ENCODE measurements at regions not wholly inside any gene's neighbourhood (a gene's known extent, or its start where the extent isn't known, plus 50 kb on each side); places are given as distances from the start of the nearest gene placed in this dataset.
"Not testable (repeated sequence)": the region's sequence is repeated elsewhere in the genome, so short reads cannot be mapped to it uniquely, and the experiment has no call there.

GRCh38 chr6:98014442-98015201, 731.6 kb upstream of the MMS22L start:
- no peak for DNase-seq (ENCODE audit: insufficient read length, low spot score)
- FAIRE-seq = no peak

DNA sequence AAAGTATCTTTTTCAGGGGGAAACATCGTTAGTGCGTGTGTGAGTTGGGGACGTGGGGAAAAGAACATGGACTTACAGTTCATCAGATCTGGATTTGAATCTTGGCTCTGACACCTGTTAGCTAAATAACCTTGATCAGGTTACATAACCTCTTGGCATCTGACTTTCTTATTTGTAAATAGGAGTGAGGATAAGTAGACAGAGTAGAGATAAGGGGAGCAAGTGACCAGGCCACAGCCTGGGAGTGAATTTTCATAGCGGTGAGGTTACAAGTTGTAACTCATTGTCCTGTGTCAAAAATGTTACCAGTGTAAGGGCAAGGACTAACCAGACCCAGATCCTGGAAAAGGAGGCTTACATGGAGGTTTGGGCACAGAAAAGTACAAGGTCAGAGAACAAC, 733.5 kb upstream of the MMS22L start:
- DNase-seq (ENCODE audit: insufficient read length, low spot score) (no peak), FAIRE-seq (no peak)

- DNase-seq (ENCODE audit: insufficient read length, low spot score) (no peak), FAIRE-seq (no peak)
Measured at GRCh38 chr6:98020222-98020621, 737.2 kb upstream of the MMS22L start.

GRCh38 chr6:98024359-98024758, 741.3 kb upstream of the MMS22L start:
- FAIRE-seq (no peak), DNase-seq (ENCODE audit: insufficient read length, low spot score) (no peak)

DNA sequence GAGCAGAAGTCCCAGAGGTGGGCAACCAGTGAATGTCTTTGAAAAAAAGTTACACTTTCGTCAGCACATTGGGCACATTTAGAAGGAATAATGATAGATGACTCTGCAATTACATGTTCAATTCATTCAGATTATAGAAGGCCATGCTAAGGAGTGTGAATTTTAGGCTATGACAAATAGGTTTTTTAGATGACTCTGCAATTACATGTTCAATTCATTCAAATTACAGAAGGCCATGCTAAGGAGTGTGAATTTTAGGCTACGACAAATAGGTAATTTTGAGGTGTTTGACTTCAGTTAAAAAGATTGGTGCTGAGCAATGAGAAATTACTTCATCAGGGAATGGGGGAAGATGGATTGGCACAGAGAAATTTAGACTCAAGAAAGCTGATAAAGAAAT, 744.9 kb upstream of the MMS22L start:
- FAIRE-seq = no peak

GRCh38 chr6:98033617-98034016, 750.6 kb upstream of the MMS22L start:
- FAIRE-seq = no peak

More for the DNA sequence above, 744.9 kb upstream of the MMS22L start:
- no peak for DNase-seq (ENCODE audit: insufficient read length, low spot score)

DNA sequence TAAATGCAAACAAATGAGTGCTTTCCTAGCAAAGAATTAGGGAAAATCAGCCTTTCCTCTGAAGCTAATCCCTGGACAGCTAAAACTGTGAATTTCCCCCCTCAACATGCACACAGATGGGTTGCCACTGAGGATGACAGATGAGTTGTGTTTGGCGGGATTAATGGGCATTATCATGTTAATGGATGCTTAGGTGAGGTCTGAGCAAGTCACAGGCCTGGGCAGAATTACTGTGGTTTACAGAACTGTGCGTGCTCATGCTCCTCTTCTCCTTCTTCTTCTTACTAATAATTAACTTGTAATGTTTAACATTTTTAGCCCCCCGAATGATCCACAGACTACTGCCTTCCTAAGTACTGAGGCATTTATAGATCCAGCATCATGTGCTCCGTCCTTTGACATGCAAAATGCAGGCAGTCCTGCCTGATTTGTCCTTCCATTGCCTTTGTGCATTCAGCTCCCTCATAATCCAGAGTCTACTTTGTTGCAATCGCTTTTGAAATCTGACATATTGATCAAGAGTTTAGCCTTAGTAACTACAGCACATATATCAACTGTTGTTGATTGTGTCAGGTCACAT, 753.4 kb upstream of the MMS22L start:
- DNase-seq (ENCODE audit: insufficient read length, low spot score) = no peak
- FAIRE-seq = no peak

More at GRCh38 chr6:98033617-98034016, 750.6 kb upstream of the MMS22L start:
- no peak for DNase-seq (ENCODE audit: insufficient read length, low spot score)

- FAIRE-seq (no peak), DNase-seq (ENCODE audit: insufficient read length, low spot score) (no peak)
Measured at GRCh38 chr6:98037571-98037970, 754.6 kb upstream of the MMS22L start.

DNA sequence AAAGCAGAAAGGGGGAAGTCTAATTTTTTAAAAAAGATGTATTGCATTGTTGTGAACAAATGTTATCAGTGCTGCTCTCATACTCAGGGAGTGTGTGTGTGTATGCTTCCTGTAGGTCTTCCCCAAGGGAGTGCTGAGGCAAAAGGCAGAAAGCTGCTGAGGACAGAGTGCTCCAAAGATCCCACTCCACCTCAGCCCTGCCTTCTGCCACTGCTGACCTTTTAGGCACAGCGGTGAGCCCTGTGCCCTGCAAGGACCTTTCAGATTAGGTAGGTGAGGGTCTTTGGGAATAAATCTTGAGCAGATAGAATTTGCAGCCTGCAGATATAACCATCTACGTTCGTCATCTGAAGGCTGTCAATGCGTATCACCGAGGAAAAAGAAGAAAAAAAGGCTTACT, 756.4 kb upstream of the MMS22L start:
- DNase-seq (ENCODE audit: insufficient read length, low spot score) = no peak
- no peak for FAIRE-seq

- DNase-seq (ENCODE audit: insufficient read length, low spot score) (no peak), FAIRE-seq (no peak)
Measured at GRCh38 chr6:98039904-98040607, 757.0 kb upstream of the MMS22L start.

- no peak for FAIRE-seq
- DNase-seq (ENCODE audit: insufficient read length, low spot score) = no peak
Measured at GRCh38 chr6:98041056-98041455, 758.0 kb upstream of the MMS22L start.

- DNase-seq (ENCODE audit: insufficient read length, low spot score) = no peak
- no peak for FAIRE-seq
Measured at GRCh38 chr6:98041921-98042320, 758.9 kb upstream of the MMS22L start.

DNA sequence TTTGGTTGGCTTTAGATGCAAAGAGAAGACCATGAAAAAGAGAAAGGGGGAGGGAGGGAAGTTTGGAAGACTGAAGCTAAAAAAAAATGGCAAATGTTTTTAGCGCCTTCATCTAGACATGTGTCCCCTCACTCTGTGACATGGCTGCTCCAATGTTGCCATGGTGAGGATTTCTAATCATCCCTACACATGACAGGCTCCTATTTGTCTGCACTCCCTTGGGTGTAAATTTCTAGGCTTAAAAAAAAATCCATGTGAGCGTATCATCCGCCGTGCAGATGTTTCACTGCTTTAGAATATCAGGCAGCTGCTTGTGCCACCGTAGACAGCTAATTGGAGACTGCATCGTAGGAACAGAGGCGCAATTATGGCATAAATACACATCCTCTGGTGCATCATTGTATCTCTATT, 761.1 kb upstream of the MMS22L start:
- FAIRE-seq (no peak), DNase-seq (ENCODE audit: insufficient read length, low spot score) (no peak)

DNA sequence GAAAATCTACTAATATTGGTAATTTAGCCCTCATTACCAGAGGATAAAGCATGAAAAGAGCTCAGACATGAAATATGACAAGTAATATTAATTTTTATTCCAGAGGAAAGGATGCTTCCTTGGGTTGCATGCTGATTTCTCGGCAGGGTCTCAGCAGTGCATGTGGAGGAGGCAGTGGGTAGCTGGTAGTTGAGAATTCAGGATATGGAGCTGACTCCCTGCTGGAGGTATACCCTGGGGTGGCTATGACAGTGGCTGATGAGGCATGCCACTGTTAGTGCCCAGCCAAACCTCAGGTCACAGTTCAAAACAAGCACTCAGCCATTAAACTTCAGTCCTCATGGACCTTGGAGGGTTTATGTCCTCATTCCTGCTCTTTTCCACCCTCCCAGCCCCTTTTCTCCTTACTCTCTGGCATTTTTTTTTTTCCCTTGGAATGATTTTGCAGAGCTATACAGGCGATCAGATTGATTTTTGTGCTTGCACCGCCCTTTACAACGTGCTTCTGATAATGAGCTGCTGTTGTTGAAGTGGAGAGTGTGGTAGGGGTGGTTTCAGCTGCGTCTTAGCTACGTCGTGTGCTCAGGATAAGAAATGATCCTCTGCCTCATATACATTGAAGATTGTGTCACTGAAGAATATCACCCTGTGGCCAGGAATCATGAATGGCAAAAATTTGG, 761.9 kb upstream of the MMS22L start:
- DNase-seq (ENCODE audit: insufficient read length, low spot score) (no peak), FAIRE-seq (no peak)

GRCh38 chr6:98047164-98047563, 764.1 kb upstream of the MMS22L start:
- DNase-seq (ENCODE audit: insufficient read length, low spot score) (no peak), FAIRE-seq (no peak)

DNA sequence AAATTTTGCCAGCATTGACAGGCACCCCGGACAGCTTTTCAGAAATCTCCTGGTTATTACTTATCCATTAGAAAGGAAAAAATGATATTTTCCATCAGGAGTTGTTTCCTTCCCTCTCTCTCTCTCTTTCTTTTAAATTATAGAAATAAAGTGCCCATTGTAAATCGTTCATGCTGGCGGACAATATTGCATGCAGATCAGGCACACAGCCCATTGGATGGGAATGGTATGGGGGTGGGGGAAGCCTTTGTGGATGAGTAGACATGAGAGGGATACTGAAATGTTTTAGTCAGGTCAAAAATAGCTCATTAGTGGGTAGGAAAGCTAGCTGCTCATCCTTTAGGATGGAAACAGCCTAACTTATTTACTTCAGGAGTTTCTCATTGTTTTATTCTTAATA, 764.9 kb upstream of the MMS22L start:
- DNase-seq (ENCODE audit: insufficient read length, low spot score) = no peak
- FAIRE-seq = no peak

DNA sequence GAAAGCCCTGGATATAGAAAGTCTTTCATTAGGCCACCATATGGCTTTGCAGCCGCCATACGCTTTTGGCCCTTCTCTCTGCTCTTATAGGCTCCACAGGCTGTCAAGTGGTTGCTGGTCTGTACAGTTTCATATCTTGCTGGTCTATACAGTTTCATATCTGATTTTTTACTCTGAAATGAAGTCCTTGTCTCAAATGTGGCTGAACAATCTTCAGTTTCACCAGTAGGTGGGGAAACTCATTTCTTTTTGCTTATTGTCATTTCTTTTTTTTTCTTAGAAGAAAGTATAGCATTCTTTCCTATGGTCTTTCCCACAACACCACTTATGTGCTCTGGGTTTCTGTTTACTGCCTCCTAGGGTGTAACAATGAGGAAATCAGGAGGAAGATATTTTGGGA, 771.4 kb upstream of the MMS22L start:
- no peak for DNase-seq (ENCODE audit: insufficient read length, low spot score)
- no peak for FAIRE-seq

DNA sequence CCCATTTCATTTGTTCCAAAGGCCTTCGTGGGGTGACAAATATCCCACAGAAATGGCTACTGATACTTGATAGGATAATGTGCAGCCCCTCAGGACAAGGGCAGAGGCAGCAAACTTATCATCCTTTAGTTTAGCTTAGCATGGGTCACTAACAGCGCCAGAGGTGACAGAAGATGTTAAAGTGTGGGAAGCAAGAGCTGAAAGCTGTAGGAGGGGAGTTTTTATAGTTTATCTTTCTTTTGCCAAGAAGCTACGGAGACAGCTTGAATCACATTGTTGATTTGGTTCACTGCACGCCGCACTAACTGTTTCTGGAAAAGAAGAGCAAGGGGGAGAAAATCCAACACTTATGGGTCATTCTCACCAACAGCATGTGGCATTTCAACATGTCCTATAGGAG, 773.9 kb upstream of the MMS22L start:
- FAIRE-seq (no peak), DNase-seq (ENCODE audit: insufficient read length, low spot score) (no peak)

- DNase-seq (ENCODE audit: insufficient read length, low spot score) (no peak), FAIRE-seq (no peak)
Measured at GRCh38 chr6:98067375-98067774, 767.0 kb upstream of the POU3F2 start.

DNA sequence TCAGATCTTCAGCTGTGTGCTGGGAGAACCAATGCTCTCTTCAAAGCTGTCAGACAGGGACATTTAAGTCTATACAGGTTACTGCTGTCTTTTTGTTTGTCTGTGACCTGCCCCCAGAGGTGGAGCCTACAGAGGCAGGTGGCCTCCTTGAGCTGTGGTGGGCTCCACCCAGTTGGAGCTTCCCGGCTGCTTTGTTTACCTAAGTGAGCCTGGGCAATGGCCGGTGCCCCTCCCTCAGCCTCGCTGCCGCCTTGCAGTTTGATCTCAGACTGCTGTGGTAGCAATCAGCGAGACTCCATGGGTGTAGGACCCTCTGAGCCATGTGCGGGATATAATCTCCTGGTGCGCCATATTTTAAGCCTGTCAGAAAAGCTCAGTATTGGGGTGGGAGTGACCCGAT, 745.8 kb upstream of the POU3F2 start:
- not testable (repeated sequence) for FAIRE-seq; DNase-seq (ENCODE audit: insufficient read length, low spot score)

- DNase-seq (ENCODE audit: insufficient read length, low spot score) (no peak), FAIRE-seq (no peak)
Measured at GRCh38 chr6:98092331-98092730, 742.0 kb upstream of the POU3F2 start.
